NCI-H1436 (cell line): ENCODE measurements at regions not wholly inside any gene's neighbourhood (a gene's known extent, or its start where the extent isn't known, plus 50 kb on each side); places are given as distances from the start of the nearest gene placed in this dataset.

ENCODE experiments used
- DNase-seq: peaks from one replicate; lab custom pipeline; 2025; lab: John Stamatoyannopoulos, UW

- DNase-seq: no peak
Observed at GRCh38 chr4:11525085-11525484, 96.4 kb upstream of the HS3ST1 start.

DNA sequence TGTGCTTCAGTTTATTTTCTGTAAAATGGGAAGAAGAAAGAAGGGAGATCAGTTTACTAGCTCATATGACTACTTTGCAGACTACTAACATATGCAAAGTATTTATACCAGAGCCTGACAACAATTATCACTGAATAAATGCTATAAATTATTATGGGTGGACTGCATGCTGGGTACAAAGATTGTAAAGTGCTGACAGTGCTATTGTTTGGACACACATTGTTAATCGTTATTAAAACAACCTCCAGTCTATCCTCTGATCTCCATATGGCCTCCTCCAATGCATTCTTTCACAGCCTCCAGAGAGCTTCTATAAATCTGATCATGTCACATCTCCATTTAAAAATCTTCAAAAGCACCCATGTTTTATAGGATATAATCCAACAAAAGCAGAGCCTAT, 90.1 kb upstream of the HS3ST1 start:
- no peak for DNase-seq

DNA sequence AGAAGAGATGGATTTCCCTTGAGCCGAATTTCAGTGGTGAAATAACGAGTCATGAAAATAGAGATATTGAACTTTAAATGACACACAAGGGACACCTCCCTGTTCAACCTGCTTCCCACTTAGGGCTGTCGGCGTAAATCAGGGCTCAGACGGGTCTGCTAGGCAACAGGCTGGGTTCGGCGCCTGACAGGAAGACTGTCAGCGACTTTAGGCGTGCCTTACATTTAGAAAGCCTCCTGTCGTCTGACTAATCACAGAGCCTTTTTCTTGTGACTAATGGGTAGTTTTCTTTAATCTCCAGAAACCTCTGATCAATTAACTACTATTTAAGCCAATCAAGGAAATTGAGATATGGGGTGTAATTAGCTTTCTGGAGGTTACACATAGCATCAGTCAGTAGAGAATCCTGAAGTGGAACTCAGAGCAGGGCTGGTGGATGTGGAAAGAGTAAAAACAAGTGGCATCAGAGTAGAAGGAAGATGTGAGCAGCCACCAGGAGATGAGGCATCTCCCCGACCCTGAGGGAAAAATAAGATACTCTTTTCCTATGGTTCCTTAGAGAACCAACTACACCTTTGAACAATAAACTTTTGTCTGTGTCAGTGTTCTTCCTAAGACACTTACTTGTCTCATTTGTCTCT, 86.2 kb upstream of the HS3ST1 start:
- no peak for DNase-seq

DNA sequence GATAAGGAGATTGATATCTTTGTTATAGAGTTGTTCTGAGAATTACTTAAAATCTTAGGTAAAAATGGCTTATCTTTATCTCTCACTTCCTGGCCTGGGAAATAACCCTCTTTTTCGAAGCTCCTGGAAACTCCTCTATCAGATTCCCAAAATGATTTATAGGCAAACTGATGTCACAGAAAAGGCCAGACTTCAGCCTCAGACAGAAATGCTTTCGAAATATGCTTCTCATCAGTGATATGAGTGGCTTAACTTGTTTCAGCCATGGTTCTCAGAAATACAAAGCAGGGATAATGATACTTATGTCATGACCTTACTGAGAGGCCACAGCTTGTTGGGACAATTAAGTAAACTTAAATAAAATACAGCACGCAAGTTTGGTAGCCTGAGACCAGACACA, 85.3 kb upstream of the HS3ST1 start:
- DNase-seq: no peak

DNA sequence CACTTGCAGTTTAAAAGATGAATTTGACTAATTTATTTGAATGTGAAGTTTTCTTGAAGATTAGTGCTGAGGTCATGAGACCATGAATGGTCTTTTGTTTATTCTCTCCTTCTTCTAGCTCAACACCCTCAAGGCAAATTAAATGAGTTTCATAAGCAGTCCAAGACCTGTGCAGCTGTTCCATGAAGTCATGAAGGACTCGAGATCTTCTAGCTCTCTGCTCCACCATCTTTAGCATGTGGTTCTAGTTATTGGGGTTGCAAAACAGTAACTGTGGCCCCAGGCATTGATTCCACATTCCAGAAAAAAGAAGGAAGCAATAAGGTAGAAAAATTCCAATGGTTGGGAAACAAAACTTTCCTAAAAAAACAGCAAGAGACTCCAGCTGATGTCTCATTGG, 84.2 kb upstream of the HS3ST1 start:
- no peak for DNase-seq

GRCh38 chr4:11511321-11511720, 82.6 kb upstream of the HS3ST1 start:
- no peak for DNase-seq

DNA sequence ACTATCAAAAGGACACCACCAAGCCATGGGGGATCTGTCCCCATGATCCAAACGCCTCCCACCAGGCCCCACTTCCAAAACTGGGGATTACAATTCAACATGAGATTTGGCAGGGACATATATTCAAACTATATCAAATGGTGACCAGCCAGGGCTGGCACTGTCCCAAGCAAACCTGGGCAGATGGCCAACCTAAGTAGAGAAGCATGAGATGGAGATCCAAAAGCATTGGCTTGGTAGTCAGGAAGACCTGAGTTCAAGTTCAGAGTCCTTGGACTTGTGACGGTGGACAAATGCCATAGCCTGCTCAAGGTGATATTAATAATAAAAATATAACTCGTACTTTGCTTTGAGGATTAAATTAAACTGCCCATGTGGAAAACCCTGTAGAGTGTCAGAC, 79.2 kb upstream of the HS3ST1 start:
- no peak for DNase-seq

DNA sequence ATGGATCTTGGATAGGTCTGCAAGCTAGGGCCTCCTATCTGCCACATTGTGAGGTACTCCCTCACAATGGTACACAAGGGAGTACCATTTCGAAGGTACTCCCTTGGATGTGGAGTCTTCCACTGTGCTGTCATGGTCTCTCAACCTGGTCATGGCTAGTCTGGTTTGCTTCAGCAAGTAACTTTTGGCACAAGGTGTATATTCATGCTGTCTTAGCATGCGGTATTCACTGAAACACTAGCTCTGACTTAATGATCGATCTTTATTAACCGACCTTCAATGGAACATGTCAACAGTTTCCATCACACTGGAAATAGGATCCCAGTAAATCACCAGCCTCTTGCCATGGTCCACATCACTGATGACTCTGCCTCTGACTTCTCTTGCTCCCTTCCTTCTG, 77.5 kb upstream of the HS3ST1 start:
- no peak for DNase-seq

DNA sequence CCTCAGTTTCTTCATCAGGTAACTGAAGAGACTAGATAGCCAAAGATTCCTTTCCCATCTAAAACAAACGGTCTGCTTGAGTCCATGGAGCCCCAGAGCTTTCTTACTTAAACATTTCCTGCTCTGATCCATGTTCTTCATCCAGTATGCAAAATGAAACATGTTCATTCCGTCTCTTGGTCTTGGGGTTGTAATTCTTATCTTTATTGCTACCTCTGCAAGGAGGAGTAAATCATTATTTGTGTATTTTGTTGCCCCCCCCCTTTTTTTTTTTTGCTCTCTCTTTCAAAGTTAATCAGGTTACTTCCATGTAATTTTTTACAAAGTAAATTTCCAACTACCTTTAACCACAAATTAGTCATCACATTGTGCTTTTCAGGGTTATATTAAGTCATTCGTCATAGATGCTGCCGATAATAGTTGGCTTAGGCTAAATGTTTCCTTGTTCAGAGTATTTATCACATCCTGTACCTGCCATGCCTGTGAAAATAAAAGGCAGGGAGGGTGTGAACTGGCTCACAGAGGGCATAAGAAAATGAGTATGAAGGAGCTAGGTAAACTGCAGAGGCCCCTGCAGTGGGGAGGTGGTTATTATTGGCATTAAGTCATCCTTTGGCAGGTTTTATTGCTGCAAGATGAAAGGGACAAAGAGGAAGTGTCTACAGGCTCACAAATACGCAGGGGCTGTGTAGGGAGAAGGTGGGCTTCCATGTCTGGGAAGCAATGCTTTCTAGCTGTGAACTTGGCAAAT, 76.7 kb upstream of the HS3ST1 start:
- no peak for DNase-seq

DNA sequence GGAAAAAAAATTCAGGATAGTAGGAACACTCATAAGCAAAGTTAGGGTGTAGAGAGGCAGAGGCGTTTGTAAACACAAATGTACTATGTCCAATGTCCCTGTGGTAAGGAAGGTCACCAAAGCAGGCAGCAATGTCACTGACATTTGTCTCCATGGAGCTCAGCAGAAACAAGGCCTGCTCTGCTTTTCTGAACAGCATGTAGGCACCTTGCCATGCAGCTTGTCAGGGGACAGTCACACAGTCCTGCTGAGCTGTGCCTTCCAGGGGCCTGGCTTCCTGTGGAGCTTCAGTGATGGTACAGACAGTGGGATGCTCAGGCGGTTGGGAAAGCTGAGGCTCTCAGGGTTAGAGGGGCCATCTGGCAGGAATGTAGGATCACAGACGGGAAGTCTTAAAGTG, 74.5 kb upstream of the HS3ST1 start:
- no peak for DNase-seq

GRCh38 chr4:11497972-11498371, 69.3 kb upstream of the HS3ST1 start:
- DNase-seq: no peak

DNA sequence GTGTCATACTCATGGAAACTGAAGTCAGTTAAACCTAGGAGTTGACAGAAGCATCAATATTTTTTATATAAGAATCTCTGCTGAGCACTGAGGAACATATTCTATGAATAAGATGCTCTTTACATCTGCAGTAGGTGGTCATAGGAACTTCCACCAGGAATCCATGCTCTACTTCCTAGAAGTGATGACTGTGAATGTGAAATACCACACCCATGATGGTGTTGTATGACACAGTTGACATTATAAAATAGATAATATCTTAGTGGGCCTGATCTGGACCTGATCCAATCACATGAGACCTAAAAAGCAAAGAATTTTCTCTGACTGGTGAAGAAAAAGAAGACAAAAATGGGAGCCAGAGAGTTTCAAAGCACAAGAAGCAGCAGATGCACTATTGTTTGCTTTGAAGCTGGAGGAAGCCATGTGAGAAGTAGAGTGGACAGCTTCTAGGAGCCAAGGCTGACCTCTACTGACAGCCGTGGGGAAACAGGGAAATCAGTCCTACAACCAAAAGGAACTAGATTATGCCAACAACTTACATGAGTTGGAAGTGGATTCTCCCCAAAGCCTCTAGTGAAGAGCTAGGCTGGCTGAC, 68.6 kb upstream of the HS3ST1 start:
- no peak for DNase-seq

DNA sequence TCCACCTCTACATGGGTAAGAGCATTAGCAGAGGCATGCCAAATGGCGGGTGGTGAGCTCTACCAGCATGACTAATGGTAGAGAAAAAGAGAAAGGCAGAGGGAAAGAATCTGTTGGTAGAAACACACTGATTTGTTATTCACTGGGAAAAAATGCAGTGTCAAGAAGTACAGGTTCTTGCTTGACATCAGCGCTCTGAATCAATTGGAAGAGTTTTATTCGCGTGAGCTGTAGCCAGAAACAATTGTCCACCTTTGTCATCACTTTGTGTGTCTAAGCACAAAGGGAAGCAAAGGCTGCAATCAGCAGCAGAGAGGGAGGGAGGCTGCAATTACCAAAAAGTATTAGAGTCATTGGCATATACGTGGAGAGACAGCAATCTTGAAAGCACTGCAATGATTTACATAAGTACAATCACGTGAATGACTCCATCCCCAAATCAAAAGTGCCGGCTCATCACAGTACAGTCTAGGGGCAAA, 67.7 kb upstream of the HS3ST1 start:
- DNase-seq: no peak

GRCh38 chr4:11495818-11496217, 67.1 kb upstream of the HS3ST1 start:
- DNase-seq: no peak

GRCh38 chr4:11495291-11495690, 66.6 kb upstream of the HS3ST1 start:
- no peak for DNase-seq

DNA sequence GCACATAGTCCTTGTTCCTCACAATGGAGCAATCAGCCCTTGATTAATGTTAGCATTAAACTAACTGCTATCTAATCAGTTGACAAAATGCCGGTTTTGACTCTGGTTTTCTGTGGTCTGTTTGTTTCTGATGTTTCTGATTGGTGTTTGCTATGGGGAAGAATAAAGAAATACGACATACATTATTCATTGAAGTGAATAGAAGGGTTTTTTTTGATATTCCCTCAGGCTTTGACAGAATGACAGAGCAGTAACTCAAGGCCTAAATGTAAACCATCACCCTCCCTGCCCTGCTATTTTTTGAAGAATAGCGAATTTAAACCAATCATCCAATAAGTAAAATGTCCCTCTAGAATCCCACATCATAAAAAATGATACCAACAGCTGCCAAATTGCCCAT, 65.5 kb upstream of the HS3ST1 start:
- no peak for DNase-seq

DNA sequence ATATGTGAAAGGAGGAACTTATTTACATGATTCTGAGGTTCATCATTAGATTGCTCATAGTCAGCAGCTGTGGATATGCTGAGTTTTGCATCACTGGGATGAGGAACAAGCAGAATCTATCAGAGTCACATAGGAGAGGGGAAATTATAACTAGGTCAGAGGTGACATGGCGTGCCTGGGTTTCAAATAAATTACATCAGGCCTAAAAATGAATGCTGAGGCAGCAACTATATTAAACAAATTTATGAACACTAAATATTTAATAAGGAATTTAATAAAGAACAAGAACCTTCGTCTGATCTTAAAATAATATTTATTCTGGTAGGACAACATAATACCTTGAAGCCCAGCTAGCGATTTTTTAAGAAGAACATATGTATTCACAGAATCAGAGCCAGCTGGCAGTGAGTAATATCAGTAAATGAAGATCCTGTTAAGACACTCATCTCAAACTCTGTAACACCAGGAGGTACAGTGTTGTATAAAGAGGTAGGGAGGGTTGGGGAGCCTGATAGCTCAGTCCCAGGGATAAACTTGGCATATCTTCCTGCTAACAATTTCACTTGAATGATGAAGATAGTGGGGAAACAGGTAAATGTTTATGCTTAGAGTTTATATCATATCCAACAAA, 60.9 kb upstream of the HS3ST1 start:
- no peak for DNase-seq

- DNase-seq: no peak
Observed at GRCh38 chr4:11488657-11489452, 60.2 kb upstream of the HS3ST1 start.

- DNase-seq: no peak
Observed at GRCh38 chr4:11487868-11488544, 59.3 kb upstream of the HS3ST1 start.

DNA sequence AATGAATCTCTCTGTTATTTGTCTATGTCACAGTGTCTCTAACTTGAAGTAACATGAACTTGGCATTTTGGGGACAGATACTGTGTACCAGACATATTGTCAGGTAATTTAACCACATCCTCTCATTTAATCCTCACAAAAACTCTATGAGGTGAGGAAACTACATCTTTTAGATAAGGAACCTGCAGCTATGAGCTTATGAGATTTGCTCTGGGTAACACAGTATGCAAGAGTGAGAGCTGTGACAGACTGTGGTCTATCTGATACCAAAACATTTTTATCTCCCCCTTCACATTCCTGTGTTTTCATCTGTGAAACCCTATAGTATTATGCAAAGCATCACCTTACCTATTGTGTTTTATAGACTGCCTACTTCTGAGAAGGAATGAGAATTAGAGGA, 58.4 kb upstream of the HS3ST1 start:
- no peak for DNase-seq

DNA sequence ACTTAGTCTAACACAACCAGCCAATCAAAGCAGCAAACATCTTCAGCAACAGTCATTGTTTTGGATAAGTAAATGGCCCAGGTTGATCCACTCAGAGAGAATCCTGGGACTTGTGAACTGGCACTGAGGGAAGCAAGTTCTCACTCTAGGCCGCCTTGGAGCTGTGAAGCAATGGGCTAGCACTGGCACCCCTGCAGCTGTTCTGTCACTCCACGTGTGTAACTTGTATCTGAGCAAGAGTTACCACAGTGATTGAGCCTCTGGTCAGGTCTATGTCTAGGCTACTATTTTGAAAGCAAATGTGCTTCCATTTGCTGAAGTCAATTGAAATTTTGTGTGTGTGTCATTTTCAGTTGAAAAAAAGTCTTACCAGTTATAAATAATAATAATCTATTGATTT, 57.2 kb upstream of the HS3ST1 start:
- DNase-seq: no peak

DNA sequence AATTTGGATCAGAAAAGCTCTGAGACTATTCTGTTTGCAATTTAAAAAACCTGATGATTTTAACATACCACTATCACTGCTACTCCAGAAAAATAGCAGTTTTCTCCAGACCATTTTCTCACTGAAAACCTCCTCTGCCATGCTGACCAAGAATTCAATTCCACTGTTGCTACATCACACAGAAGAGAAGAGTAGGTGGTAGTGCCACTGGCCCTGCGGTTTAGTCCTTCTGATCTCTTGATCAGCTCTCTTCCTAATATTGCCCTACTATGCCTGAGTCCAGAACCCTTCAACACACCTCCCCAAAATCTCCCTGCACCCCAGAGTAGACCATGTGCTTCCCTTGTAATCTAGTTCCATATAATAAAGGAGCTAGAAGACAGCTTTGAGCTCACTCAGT, 55.8 kb upstream of the HS3ST1 start:
- DNase-seq: no peak
